Peyer's patch (tissue), 4 donors: ENCODE measurements at regions not wholly inside any gene's neighbourhood (a gene's known extent, or its start where the extent isn't known, plus 50 kb on each side); places are given as distances from the start of the nearest gene placed in this dataset.

Experiments used
- CTCF ChIP-seq, 6 experiments: fragments of 450-650 bp in 4 of 6; fragments of 200-600 bp in 2 of 6; sonication (generic) in 1 of 6; IDR thresholded peaks; one replicate each; pipeline ENCODE4 v1.5.1; 2017 to 2019; ENCODE audit warnings: antibody characterized with exemption in 6 of 6, mild to moderate bottlenecking in 3 of 6, moderate library complexity in 1 of 6
- POLR2A ChIP-seq, 2 donors: fragments of 450-650 bp; IDR thresholded peaks; one replicate each; pipeline ENCODE4 v1.5.1; 2017; ENCODE audit warnings: antibody characterized with exemption in 2 of 2, mild to moderate bottlenecking in 2 of 2, moderate library complexity in 2 of 2

- TF ChIP-seq CTCF (IDR thresholded peaks at IDR 0.05) (no peak), POLR2A (IDR thresholded peaks at IDR 0.05) (no peak)
Measured at GRCh38 chr1:58993403-58993802, 209.6 kb upstream of the JUN start.
